ENCODE measurements at regions not wholly inside any gene's neighbourhood (a gene's known extent, or its start where the extent isn't known, plus 50 kb on each side); places are given as distances from the start of the nearest gene placed in this dataset.
"Not testable (repeated sequence)": the region's sequence is repeated elsewhere in the genome, so short reads cannot be mapped to it uniquely, and the experiment has no call there.

GRCh38 chr12:131445184-131445774 is 265.6 kb upstream of the SFSWAP start:
- no peak overlapping the region for H3K4me3 Mint-ChIP-seq
- peaks cover 18% of the 10 kb centered on the region for H3K4me1 Mint-ChIP-seq
- peak overlapping the region; percentile 28 for H3K27ac Mint-ChIP-seq (ENCODE audit: unreplicated experiment)
- no peak for TF ChIP-seq CTCF (conservative IDR thresholded peaks at IDR 0.05)
- peaks cover 5% of the 10 kb centered on the region for H3K36me3 Mint-ChIP-seq (ENCODE audit: low read depth)
- H3K9me3 Mint-ChIP-seq, result peaks cover 6% of the 10 kb centered on the region
- DNase-seq (ENCODE audit: low read depth, low spot score), result no peak
- H3K27me3 Mint-ChIP-seq (ENCODE audit: low read depth), result no peaks in the 10 kb centered on the region

- no peak for DNase-seq (ENCODE audit: low read depth, low spot score)
- Mint-ChIP-seq H3K4me3 (no peak overlapping the region), H3K27me3 (ENCODE audit: low read depth) (no peaks in the 10 kb centered on the region), H3K9me3 (peaks cover 9% of the 10 kb centered on the region), H3K27ac (ENCODE audit: unreplicated experiment) (peak overlapping the region; percentile 28), H3K36me3 (ENCODE audit: low read depth) (peaks cover 7% of the 10 kb centered on the region), H3K4me1 (peaks cover 18% of the 10 kb centered on the region)
- TF ChIP-seq CTCF (conservative IDR thresholded peaks at IDR 0.05), result no peak
These were observed 265.1 kb upstream of the SFSWAP start for GRCh38 chr12:131445795-131446194.

- H3K4me1 Mint-ChIP-seq, result peaks cover 20% of the 10 kb centered on the region
These were observed 263.3 kb upstream of the SFSWAP start for GRCh38 chr12:131447636-131448035.

GRCh38 chr12:131448254-131448795 is 262.6 kb upstream of the SFSWAP start:
- Mint-ChIP-seq H3K27me3 (ENCODE audit: low read depth) (no peaks in the 10 kb centered on the region), H3K4me3 (no peak overlapping the region), H3K9me3 (peaks cover 12% of the 10 kb centered on the region), H3K27ac (ENCODE audit: unreplicated experiment) (no peak overlapping the region), H3K4me1 (peaks cover 21% of the 10 kb centered on the region), H3K36me3 (ENCODE audit: low read depth) (peaks cover 14% of the 10 kb centered on the region)
- no peak for DNase-seq (ENCODE audit: low read depth, low spot score)
- no peak for TF ChIP-seq CTCF (conservative IDR thresholded peaks at IDR 0.05)

More at GRCh38 chr12:131447636-131448035, 263.3 kb upstream of the SFSWAP start:
- H3K27me3 Mint-ChIP-seq (ENCODE audit: low read depth); H3K4me3 Mint-ChIP-seq; H3K27ac Mint-ChIP-seq (ENCODE audit: unreplicated experiment); DNase-seq (ENCODE audit: low read depth, low spot score): not testable (repeated sequence)
- Mint-ChIP-seq H3K9me3 (peaks cover 12% of the 10 kb centered on the region), H3K36me3 (ENCODE audit: low read depth) (peaks cover 14% of the 10 kb centered on the region)

GRCh38 chr12:131449027-131449426 is 261.9 kb upstream of the SFSWAP start:
- DNase-seq (ENCODE audit: low read depth, low spot score), result no peak
- peaks cover 14% of the 10 kb centered on the region for H3K36me3 Mint-ChIP-seq (ENCODE audit: low read depth)
- peaks cover 26% of the 10 kb centered on the region for H3K4me1 Mint-ChIP-seq

More at GRCh38 chr12:131449027-131449426, 261.9 kb upstream of the SFSWAP start:
- H3K27ac Mint-ChIP-seq (ENCODE audit: unreplicated experiment), result no peak overlapping the region
- H3K4me3 Mint-ChIP-seq, result no peak overlapping the region
- H3K9me3 Mint-ChIP-seq, result peaks cover 12% of the 10 kb centered on the region
- H3K27me3 Mint-ChIP-seq (ENCODE audit: low read depth), result no peaks in the 10 kb centered on the region
- TF ChIP-seq CTCF (conservative IDR thresholded peaks at IDR 0.05), result no peak

Data from neural crest cell (in vitro differentiated cells).